GM12878 (cell line): ENCODE measurements at regions not wholly inside any gene's neighbourhood (a gene's known extent, or its start where the extent isn't known, plus 50 kb on each side); places are given as distances from the start of the nearest gene placed in this dataset.

Source experiments
- CBFB ChIP-seq: IDR thresholded peaks from 2 replicates; pipeline ENCODE4 v1.6.1; 2016; ENCODE audit warnings: antibody characterized with exemption, low read depth
- E4F1 ChIP-seq: fragments of 450-650 bp; IDR thresholded peaks from 2 replicates; pipeline ENCODE4 v1.6.1; 2018; ENCODE audit warnings: borderline replicate concordance, mild to moderate bottlenecking; ENCODE audit not compliant: partially characterized antibody
- MEF2B ChIP-seq: fragments of 450-650 bp; IDR thresholded peaks from 2 replicates; pipeline ENCODE4 v1.6.1; 2018; ENCODE audit warnings: mild to moderate bottlenecking, moderate library complexity; ENCODE audit not compliant: partially characterized antibody, poor library complexity, severe bottlenecking
- PAX5 ChIP-seq: IDR thresholded peaks from 2 replicates; pipeline ENCODE4 v1.6.1; 2011; ENCODE audit warnings: low read depth, low read length, borderline replicate concordance
- ZBED1 ChIP-seq: IDR thresholded peaks from 2 replicates; pipeline ENCODE4 v1.6.1; 2016; ENCODE audit warnings: borderline replicate concordance
- TF ChIP-seq, protein P1 (sequence below): fragments of 450-650 bp; IDR thresholded peaks from 2 replicates; pipeline ENCODE4 v1.6.1; 2016; ENCODE audit warnings: mild to moderate bottlenecking
- TF ChIP-seq, protein P2 (sequence below): fragments of 450-650 bp; IDR thresholded peaks from 2 replicates; pipeline ENCODE4 v1.6.1; 2017; ENCODE audit warnings: mild to moderate bottlenecking, moderate library complexity

GRCh38 chr13:88979465-88980175, 1308.4 kb downstream of the SLITRK5 start (continued):
- no peak for TF ChIP-seq E4F1
- TF ChIP-seq ZBED1 = no peak
- no peak for TF ChIP-seq CBFB
- no peak for TF ChIP-seq PAX5
- TF ChIP-seq, protein P1, sequence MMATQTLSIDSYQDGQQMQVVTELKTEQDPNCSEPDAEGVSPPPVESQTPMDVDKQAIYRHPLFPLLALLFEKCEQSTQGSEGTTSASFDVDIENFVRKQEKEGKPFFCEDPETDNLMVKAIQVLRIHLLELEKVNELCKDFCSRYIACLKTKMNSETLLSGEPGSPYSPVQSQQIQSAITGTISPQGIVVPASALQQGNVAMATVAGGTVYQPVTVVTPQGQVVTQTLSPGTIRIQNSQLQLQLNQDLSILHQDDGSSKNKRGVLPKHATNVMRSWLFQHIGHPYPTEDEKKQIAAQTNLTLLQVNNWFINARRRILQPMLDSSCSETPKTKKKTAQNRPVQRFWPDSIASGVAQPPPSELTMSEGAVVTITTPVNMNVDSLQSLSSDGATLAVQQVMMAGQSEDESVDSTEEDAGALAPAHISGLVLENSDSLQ = peak; percentile 37; the same call in 1 of the 2 replicates
- TF ChIP-seq MEF2B = no peak
- TF ChIP-seq, protein P2, sequence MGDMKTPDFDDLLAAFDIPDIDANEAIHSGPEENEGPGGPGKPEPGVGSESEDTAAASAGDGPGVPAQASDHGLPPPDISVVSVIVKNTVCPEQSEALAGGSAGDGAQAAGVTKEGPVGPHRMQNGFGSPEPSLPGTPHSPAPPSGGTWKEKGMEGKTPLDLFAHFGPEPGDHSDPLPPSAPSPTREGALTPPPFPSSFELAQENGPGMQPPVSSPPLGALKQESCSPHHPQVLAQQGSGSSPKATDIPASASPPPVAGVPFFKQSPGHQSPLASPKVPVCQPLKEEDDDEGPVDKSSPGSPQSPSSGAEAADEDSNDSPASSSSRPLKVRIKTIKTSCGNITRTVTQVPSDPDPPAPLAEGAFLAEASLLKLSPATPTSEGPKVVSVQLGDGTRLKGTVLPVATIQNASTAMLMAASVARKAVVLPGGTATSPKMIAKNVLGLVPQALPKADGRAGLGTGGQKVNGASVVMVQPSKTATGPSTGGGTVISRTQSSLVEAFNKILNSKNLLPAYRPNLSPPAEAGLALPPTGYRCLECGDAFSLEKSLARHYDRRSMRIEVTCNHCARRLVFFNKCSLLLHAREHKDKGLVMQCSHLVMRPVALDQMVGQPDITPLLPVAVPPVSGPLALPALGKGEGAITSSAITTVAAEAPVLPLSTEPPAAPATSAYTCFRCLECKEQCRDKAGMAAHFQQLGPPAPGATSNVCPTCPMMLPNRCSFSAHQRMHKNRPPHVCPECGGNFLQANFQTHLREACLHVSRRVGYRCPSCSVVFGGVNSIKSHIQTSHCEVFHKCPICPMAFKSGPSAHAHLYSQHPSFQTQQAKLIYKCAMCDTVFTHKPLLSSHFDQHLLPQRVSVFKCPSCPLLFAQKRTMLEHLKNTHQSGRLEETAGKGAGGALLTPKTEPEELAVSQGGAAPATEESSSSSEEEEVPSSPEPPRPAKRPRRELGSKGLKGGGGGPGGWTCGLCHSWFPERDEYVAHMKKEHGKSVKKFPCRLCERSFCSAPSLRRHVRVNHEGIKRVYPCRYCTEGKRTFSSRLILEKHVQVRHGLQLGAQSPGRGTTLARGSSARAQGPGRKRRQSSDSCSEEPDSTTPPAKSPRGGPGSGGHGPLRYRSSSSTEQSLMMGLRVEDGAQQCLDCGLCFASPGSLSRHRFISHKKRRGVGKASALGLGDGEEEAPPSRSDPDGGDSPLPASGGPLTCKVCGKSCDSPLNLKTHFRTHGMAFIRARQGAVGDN = no peak
- TF ChIP-seq, all 136 proteins: peak for 10
